ENCODE measurements at regions not wholly inside any gene's neighbourhood (a gene's known extent, or its start where the extent isn't known, plus 50 kb on each side); places are given as distances from the start of the nearest gene placed in this dataset.

DNA sequence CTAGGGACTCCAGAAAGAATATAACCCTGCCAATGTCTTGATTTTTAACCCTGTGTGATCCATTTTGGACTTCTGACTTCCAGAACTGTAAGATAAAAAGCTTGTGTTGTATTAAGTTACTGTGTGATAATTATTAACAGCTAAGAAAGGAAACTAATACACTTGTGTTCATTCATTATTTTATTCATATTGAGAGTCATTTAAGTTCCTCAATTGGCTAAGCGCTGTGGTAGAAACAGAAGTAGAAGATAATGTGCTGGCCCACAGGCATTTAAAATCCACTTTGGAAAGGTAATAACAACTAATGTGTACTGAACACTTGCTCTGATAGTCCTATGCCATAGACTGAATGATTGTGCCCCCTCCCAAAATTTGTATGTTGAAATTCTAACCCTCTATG is 471.7 kb upstream of the GHITM start:
- no peaks in the 10 kb centered on the region for H3K36me3 ChIP-seq (ENCODE audit: control insufficient read depth in 2 of 2, extremely low read depth in 1 of 2, insufficient read depth in 2 of 2, low read length in 2 of 2)
- POLR2A ChIA-PET = no interaction called here
- BruUV-seq (replicated peaks) = no TSS peak
- no peaks in the 10 kb centered on the region for H3K4me1 ChIP-seq (ENCODE audit: control insufficient read depth, extremely low read depth, insufficient read depth, low read length)
- DNase-seq (ENCODE audit: low read depth, low spot score) = no peak
- no peak overlapping the region for H3K4me3 ChIP-seq (replicated peaks in 1 of 3; ENCODE audit: insufficient read depth in 1 of 3, low read depth in 1 of 3, low read length in 3 of 3)
- H3K79me2 ChIP-seq (ENCODE audit: control insufficient read depth, insufficient read depth, low read length) = no peaks in the 10 kb centered on the region
- no peaks in the 10 kb centered on the region for H3K9me3 ChIP-seq (replicated peaks; ENCODE audit: control insufficient read depth, insufficient read depth, low read length)
- no peak overlapping the region for H3K9ac ChIP-seq (replicated peaks; ENCODE audit: extremely low read depth, insufficient read depth, low read length)
- H3K27ac ChIP-seq (ENCODE audit: insufficient read depth, low read depth, low read length) = no peak overlapping the region
- H4K20me1 ChIP-seq (replicated peaks; ENCODE audit: control insufficient read depth, extremely low read depth, insufficient read depth, low read length) = no peaks in the 10 kb centered on the region
- TF ChIP-seq FOS (IDR thresholded peaks at IDR 0.05; ENCODE audit: borderline replicate concordance, insufficient read depth, low read length) = no peak
- TF ChIP-seq EZH2 (IDR thresholded peaks at IDR 0.05; ENCODE audit: borderline replicate concordance, low read depth, low read length, severe bottlenecking) = no peak
- no peak for TF ChIP-seq POLR2AphosphoS5 (IDR thresholded peaks at IDR 0.05; ENCODE audit: insufficient read depth, low read depth, low read length)
- TF ChIP-seq JUN (IDR thresholded peaks at IDR 0.05; ENCODE audit: borderline replicate concordance, insufficient read depth, insufficient read length, low read depth) = no peak
- TF ChIP-seq, protein P1, sequence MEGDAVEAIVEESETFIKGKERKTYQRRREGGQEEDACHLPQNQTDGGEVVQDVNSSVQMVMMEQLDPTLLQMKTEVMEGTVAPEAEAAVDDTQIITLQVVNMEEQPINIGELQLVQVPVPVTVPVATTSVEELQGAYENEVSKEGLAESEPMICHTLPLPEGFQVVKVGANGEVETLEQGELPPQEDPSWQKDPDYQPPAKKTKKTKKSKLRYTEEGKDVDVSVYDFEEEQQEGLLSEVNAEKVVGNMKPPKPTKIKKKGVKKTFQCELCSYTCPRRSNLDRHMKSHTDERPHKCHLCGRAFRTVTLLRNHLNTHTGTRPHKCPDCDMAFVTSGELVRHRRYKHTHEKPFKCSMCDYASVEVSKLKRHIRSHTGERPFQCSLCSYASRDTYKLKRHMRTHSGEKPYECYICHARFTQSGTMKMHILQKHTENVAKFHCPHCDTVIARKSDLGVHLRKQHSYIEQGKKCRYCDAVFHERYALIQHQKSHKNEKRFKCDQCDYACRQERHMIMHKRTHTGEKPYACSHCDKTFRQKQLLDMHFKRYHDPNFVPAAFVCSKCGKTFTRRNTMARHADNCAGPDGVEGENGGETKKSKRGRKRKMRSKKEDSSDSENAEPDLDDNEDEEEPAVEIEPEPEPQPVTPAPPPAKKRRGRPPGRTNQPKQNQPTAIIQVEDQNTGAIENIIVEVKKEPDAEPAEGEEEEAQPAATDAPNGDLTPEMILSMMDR (IDR thresholded peaks at IDR 0.05; ENCODE audit: extremely low read depth in 1 of 2, insufficient read depth in 1 of 2, low read depth in 1 of 2, low read length in 2 of 2) = no peak
- H2AFZ ChIP-seq (ENCODE audit: low read depth, low read length) = no peak overlapping the region
- CTCF ChIA-PET = interaction anchor here (1.3 kb wide), 1 partner anchor 16 kb away, joined by 4 read pairs; no protein-coding TSS in a partner anchor
- H3K9me1 ChIP-seq (replicated peaks; ENCODE audit: control insufficient read depth, extremely low read depth, insufficient read depth, low read length) = no peaks in the 10 kb centered on the region
- dilution Hi-C loops (cut with MboI; ENCODE audit: extremely low pct_ligation_motif_present, low sequenced_read_pairs) (no loop called here), intact Hi-C loops (cut with micrococcal nuclease) (no loop called here)
- no peak overlapping the region for H3K4me2 ChIP-seq (ENCODE audit: insufficient read depth, low read length)
- no peak for FAIRE-seq
- H3K27me3 ChIP-seq (ENCODE audit: control insufficient read depth in 2 of 2, insufficient read depth in 2 of 2, low read length in 2 of 2) = no peaks in the 10 kb centered on the region

DNA sequence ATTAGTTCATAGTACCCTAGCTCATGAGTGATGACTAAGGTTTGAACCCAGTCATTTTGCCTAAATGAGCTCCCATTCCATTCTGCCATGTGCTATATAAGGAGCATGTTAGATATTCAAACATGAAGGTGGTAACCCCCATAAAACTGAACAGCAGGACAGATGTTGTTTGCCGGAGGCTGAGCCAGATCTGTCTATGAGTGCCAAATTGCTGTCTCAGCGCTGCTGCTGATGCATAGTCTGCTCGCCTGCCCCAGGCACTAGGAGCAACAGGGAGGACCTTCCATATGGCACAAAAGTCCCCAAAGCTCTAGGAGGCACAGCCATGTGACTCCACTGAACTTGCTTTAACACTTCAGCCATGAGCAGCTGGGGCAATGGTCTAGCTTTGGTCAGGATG is 466.0 kb upstream of the GHITM start:
- no TSS peak for BruUV-seq (replicated peaks)
- no peaks in the 10 kb centered on the region for H3K9me1 ChIP-seq (replicated peaks; ENCODE audit: control insufficient read depth, extremely low read depth, insufficient read depth, low read length)
- no peaks in the 10 kb centered on the region for H3K9me3 ChIP-seq (replicated peaks; ENCODE audit: control insufficient read depth, insufficient read depth, low read length)
- no peaks in the 10 kb centered on the region for H4K20me1 ChIP-seq (replicated peaks; ENCODE audit: control insufficient read depth, extremely low read depth, insufficient read depth, low read length)
- H3K27ac ChIP-seq (ENCODE audit: insufficient read depth, low read depth, low read length) = no peak overlapping the region
- no peak overlapping the region for H3K4me2 ChIP-seq (ENCODE audit: insufficient read depth, low read length)
- TF ChIP-seq JUN (IDR thresholded peaks at IDR 0.05; ENCODE audit: borderline replicate concordance, insufficient read depth, insufficient read length, low read depth) (no peak), POLR2AphosphoS5 (IDR thresholded peaks at IDR 0.05; ENCODE audit: insufficient read depth, low read depth, low read length) (no peak), EZH2 (IDR thresholded peaks at IDR 0.05; ENCODE audit: borderline replicate concordance, low read depth, low read length, severe bottlenecking) (no peak), FOS (IDR thresholded peaks at IDR 0.05; ENCODE audit: borderline replicate concordance, insufficient read depth, low read length) (no peak), POLR2A (IDR thresholded peaks at IDR 0.05; ENCODE audit: low read depth, low read length) (no peak), GATA2 (IDR thresholded peaks at IDR 0.05; ENCODE audit: insufficient read depth, insufficient read length, low read depth, low read length) (no peak), MYC (IDR thresholded peaks at IDR 0.05; ENCODE audit: low read depth, low read length) (no peak)
- TF ChIP-seq, protein P1 (IDR thresholded peaks at IDR 0.05; ENCODE audit: extremely low read depth in 1 of 2, insufficient read depth in 1 of 2, low read depth in 1 of 2, low read length in 2 of 2) = no peak
- TF ChIP-seq, protein P2, sequence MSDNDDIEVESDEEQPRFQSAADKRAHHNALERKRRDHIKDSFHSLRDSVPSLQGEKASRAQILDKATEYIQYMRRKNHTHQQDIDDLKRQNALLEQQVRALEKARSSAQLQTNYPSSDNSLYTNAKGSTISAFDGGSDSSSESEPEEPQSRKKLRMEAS (IDR thresholded peaks at IDR 0.05; ENCODE audit: insufficient read depth, insufficient read length) = no peak
- no peak overlapping the region for H2AFZ ChIP-seq (ENCODE audit: low read depth, low read length)
- CTCF ChIA-PET = interaction anchor here (1.0 kb wide), 2 partner anchors 12 to 139 kb away, joined by 3 to 4 read pairs; no protein-coding TSS in a partner anchor
- dilution Hi-C loops (cut with MboI; ENCODE audit: extremely low pct_ligation_motif_present, low sequenced_read_pairs) = no loop called here
- intact Hi-C loops (cut with micrococcal nuclease) = no loop called here
- H3K4me3 ChIP-seq (replicated peaks in 1 of 3; ENCODE audit: insufficient read depth in 1 of 3, low read depth in 1 of 3, low read length in 3 of 3) = no peak overlapping the region
- no peak for DNase-seq (ENCODE audit: low read depth, low spot score)
- no peaks in the 10 kb centered on the region for H3K4me1 ChIP-seq (ENCODE audit: control insufficient read depth, extremely low read depth, insufficient read depth, low read length)
- no peak for FAIRE-seq
- H3K9ac ChIP-seq (replicated peaks; ENCODE audit: extremely low read depth, insufficient read depth, low read length) = no peak overlapping the region
- no peaks in the 10 kb centered on the region for H3K27me3 ChIP-seq (ENCODE audit: control insufficient read depth in 2 of 2, insufficient read depth in 2 of 2, low read length in 2 of 2)
- no peaks in the 10 kb centered on the region for H3K79me2 ChIP-seq (ENCODE audit: control insufficient read depth, insufficient read depth, low read length)
- POLR2A ChIA-PET = no interaction called here
- no peaks in the 10 kb centered on the region for H3K36me3 ChIP-seq (ENCODE audit: control insufficient read depth in 2 of 2, extremely low read depth in 1 of 2, insufficient read depth in 2 of 2, low read length in 2 of 2)

Measured in endothelial cell of umbilical vein (primary cell).